Pancreas (tissue), 10 donors: ENCODE measurements at regions not wholly inside any gene's neighbourhood (a gene's known extent, or its start where the extent isn't known, plus 50 kb on each side); places are given as distances from the start of the nearest gene placed in this dataset.
A peak's percentile ranks its signal among the peaks of the same experiment; 100 is the strongest.

Source experiments
- ATAC-seq, 4 donors: fragments of 200-7000 bp; cut with Tn5 transposase; one replicate each; pipeline versions ENCODE4 v1.8.0 to v1.9.1; 2020; ENCODE audit warnings: mild to moderate bottlenecking in 4 of 4, moderate library complexity in 4 of 4
- DNase-seq, 6 donors: peaks; one replicate each; pipeline ENCODE4 v3.0.0-alpha.2; 2020
- FAIRE-seq: peaks from 2 replicates; lab custom pipeline; 2012; peaks lifted over from hg19 to GRCh38; lab: Jason Lieb, UNC
- H3K27ac ChIP-seq, 4 donors: fragments of 200-600 bp; sonication (generic); 1 replicate in 3 of 4; 2 replicates in 1 of 4; pipeline versions ENCODE4 v1.5.0 to v1.8.0; 2020
- H3K27me3 ChIP-seq, 4 donors: fragments of 200-600 bp; one replicate each; pipeline ENCODE4 v1.8.0; 2021
- H3K36me3 ChIP-seq, 3 donors: fragments of 200-600 bp; sonication (generic) in 1 of 3; one replicate each; pipeline versions ENCODE4 v1.5.0 to v1.8.0; 2020 to 2021
- H3K4me1 ChIP-seq, 3 donors: fragments of 200-600 bp; one replicate each; pipeline ENCODE4 v1.8.0; 2021
- H3K4me3 ChIP-seq, 4 donors: fragments of 200-600 bp; sonication (generic) in 2 of 4; one replicate each; pipeline versions ENCODE4 v1.5.0 to v1.8.0; 2020 to 2021
- H3K9me3 ChIP-seq, 4 donors: fragments of 200-600 bp; one replicate each; pipeline ENCODE4 v1.8.0; 2021
- CTCF ChIP-seq, 4 donors: fragments of 200-600 bp; sonication (generic) in 3 of 4; IDR thresholded peaks; one replicate each; pipeline versions ENCODE4 v1.5.0 to v1.8.0; 2021; ENCODE audit warnings: antibody characterized with exemption in 4 of 4
- WGBS, 2 donors: extraction: QIAGEN DNeasy Blood & Tissue Kit; methylation state at CpG; one replicate each; pipeline ENCODE4 v1.1.7; 2013; 5-methylcytosine and 5-hydroxymethylcytosine counted together
- intact Hi-C, 3 donors: fragments of 100-400 bp; cut with DNase I; formaldehyde crosslinking; loops; one replicate each; pipeline versions ENCODE4 v1.11.1 to v1.14.2; 2022
- donor health status: healthy with polysubstance abuse.
- donor health status: DM: no; HTN: no; CAD: no; lungs with moderate emphysema.
- donor health status: DM: no; HTN: no; CAD: no.
- donor health status: control.
- donor health status: control.
- donor health status: Bipolar disorder and iron deficiency.
- donor health status: DM: yes; HTN: yes; CAD: no.
- donor health status: DM: no; HTN: no; CAD: no.
- donor health status: DM: no; HTN: no; CAD: no.
- donor health status: DM: yes; HTN: yes; CAD: no.

GRCh38 chr22:48332438-48333322 is 1495.0 kb downstream of the BRD1 start:
- 63 to 77% methylated on average over 32 of the region's 32 CpGs for WGBS, 2 donors
- no peak for FAIRE-seq
- Histone ChIP-seq H3K27me3 (no peaks in the 10 kb centered on the region), H3K9me3 (no peaks in the 10 kb centered on the region), H3K4me1 (no peaks in the 10 kb centered on the region), H3K36me3 (no peaks in the 10 kb centered on the region), H3K27ac (no peak overlapping the region), H3K4me3 (no peak overlapping the region)
- peak in 1 of 6 donors; percentile 44 for DNase-seq
- no peak for ATAC-seq
- intact Hi-C loops, result no loop called here
- TF ChIP-seq CTCF (IDR thresholded peaks at IDR 0.05), result no peak

GRCh38 chr22:48331691-48332220 is 1495.9 kb downstream of the BRD1 start:
- ATAC-seq (no peak), FAIRE-seq (no peak), DNase-seq (no peak)
- TF ChIP-seq CTCF (IDR thresholded peaks at IDR 0.05), result no peak
- no peaks in the 10 kb centered on the region for H3K36me3 ChIP-seq
- no peaks in the 10 kb centered on the region for H3K27me3 ChIP-seq
- H3K4me3 ChIP-seq, result no peak overlapping the region
- WGBS, 2 donors, result 62 to 63% methylated on average over 10 to 12 of the region's 12 CpGs
- H3K4me1 ChIP-seq, result no peaks in the 10 kb centered on the region
- no peaks in the 10 kb centered on the region for H3K9me3 ChIP-seq
- intact Hi-C loops, result no loop called here
- H3K27ac ChIP-seq, result no peak overlapping the region

GRCh38 chr22:48331266-48331665 is 1496.4 kb downstream of the BRD1 start:
- ATAC-seq, result no peak
- Histone ChIP-seq H3K4me3 (no peak overlapping the region), H3K36me3 (no peaks in the 10 kb centered on the region), H3K9me3 (no peaks in the 10 kb centered on the region), H3K27ac (no peak overlapping the region), H3K4me1 (no peaks in the 10 kb centered on the region), H3K27me3 (no peaks in the 10 kb centered on the region)
- no peak for DNase-seq
- no peak for FAIRE-seq
- 63 to 78% methylated on average over 9 of the region's 9 CpGs for WGBS, 2 donors
- TF ChIP-seq CTCF (IDR thresholded peaks at IDR 0.05), result no peak
- intact Hi-C loops, result no loop called here

GRCh38 chr22:48327721-48328120 is 1500.0 kb downstream of the BRD1 start:
- no peak overlapping the region for H3K4me3 ChIP-seq
- no peak for FAIRE-seq
- 58 to 80% methylated on average over 11 of the region's 11 CpGs for WGBS, 2 donors
- no peak for ATAC-seq
- intact Hi-C loops, result no loop called here
- no peaks in the 10 kb centered on the region for H3K4me1 ChIP-seq
- no peaks in the 10 kb centered on the region for H3K27me3 ChIP-seq
- no peak overlapping the region for H3K27ac ChIP-seq
- DNase-seq, result no peak
- no peak for TF ChIP-seq CTCF (IDR thresholded peaks at IDR 0.05)
- no peaks in the 10 kb centered on the region for H3K36me3 ChIP-seq
- H3K9me3 ChIP-seq, result no peaks in the 10 kb centered on the region

- H3K4me1 ChIP-seq, result no peaks in the 10 kb centered on the region
- DNase-seq (no peak), ATAC-seq (no peak), FAIRE-seq (no peak)
- no peak overlapping the region for H3K27ac ChIP-seq
- no peak overlapping the region for H3K4me3 ChIP-seq
- no peak for TF ChIP-seq CTCF (IDR thresholded peaks at IDR 0.05)
- no peaks in the 10 kb centered on the region for H3K36me3 ChIP-seq
- no peaks in the 10 kb centered on the region for H3K9me3 ChIP-seq
- WGBS, 2 donors, result 67 to 77% methylated on average over 7 of the region's 7 CpGs
- intact Hi-C loops, result no loop called here
- H3K27me3 ChIP-seq, result no peaks in the 10 kb centered on the region
These were observed 1503.9 kb downstream of the BRD1 start for GRCh38 chr22:48323746-48324145.
